ENCODE measurements at regions not wholly inside any gene's neighbourhood (a gene's known extent, or its start where the extent isn't known, plus 50 kb on each side); places are given as distances from the start of the nearest gene placed in this dataset.

DNA sequence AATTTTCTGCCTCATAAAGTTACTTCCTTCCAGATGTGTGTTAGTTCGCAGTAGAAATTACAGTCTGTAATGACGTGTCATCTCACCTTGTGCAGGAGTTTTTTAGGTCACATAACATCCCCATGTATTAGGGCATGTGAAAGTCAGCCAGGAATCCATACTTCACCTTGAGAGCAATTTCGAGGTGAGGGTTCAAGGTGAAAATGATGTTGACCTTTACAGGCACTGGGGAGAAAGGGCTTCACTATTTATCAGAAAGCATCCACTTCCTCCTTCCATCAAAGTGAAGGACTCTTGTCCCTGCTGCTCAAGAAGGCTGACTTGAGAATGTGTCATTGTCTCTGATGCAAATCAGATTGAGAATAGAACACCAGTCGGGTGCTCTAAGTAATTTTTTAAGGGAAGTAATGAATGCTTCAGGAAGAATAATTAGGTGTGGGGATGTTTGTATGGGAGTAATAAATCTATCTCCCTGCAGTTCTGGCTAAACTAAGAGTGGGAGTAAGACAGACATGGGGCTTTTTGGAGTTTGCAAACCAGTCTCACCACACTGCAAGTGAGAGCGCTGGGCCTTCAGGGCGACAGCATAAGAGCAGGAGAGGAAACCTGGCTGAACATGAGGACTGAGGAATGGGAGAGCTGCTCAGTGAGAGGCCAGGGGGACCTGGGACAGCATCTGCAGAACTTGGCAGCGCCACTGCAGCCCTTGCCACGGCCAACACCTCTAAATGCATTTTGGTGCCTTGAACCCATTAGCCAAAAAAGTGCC is 85.9 kb upstream of the IL12A start:
- no peak for DNase-seq (ENCODE audit: low read depth in 4 of 4, low spot score in 2 of 4)

DNA sequence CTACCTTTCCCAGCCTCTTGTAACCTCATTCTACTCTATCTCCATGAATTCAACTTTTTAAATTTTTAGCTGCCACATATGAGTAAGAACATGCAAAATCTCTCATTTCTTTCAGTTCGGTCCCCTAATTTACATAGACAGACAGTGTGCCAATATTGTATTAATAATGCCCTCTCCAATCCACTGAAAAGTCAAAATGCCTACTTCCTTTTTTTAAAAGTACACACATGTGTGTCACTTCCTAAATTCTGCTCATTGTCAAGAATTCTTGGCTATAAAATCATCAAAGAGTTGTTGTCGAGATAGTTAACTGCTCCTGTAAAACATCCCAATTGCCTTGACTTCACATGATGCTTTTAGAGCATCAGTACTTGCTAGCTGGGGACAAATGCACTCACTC is 84.2 kb upstream of the IL12A start:
- DNase-seq (ENCODE audit: low read depth in 4 of 4, low spot score in 2 of 4): no peak

DNA sequence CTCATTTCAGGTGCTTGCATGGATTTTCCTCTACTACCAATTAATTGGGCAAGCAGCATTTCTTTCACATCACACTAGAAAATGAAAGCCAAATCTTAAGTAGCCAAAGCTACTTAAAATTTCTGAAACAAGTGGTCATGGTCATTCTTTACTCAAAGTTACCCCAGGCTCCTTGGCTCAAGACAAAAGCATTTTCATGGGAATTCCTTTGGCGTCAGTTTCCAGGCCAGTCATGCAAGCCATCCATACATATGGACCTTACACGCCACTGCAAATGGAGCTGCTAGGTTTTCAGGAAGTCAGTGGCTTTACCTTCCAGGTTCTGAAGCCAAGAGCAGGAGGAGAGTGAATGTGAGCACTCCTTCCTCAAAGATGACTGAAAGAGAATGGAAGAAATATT is 83.7 kb upstream of the IL12A start:
- no peak for DNase-seq (ENCODE audit: low read depth in 4 of 4, low spot score in 2 of 4)

DNA sequence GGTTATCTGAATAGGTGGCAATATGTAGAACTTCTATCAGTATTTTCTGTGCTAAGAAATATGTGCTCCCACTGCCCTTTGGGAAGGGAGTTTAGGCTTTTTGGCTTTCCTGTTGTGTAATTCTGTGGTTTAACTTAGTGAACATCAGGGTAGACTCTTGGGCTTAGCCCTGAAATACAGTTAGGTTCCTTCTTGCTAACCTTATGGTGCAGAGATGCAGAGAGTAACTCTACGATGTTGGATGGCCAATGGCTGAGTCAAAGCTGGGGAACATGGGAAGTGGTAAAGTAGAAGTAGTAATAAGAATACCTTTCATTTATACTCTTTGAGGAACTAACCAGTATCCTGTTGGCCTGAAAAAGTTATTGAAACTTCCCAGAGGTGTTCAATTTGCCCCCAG is 80.8 kb upstream of the IL12A start:
- DNase-seq (ENCODE audit: low read depth in 4 of 4, low spot score in 2 of 4): no peak

DNA sequence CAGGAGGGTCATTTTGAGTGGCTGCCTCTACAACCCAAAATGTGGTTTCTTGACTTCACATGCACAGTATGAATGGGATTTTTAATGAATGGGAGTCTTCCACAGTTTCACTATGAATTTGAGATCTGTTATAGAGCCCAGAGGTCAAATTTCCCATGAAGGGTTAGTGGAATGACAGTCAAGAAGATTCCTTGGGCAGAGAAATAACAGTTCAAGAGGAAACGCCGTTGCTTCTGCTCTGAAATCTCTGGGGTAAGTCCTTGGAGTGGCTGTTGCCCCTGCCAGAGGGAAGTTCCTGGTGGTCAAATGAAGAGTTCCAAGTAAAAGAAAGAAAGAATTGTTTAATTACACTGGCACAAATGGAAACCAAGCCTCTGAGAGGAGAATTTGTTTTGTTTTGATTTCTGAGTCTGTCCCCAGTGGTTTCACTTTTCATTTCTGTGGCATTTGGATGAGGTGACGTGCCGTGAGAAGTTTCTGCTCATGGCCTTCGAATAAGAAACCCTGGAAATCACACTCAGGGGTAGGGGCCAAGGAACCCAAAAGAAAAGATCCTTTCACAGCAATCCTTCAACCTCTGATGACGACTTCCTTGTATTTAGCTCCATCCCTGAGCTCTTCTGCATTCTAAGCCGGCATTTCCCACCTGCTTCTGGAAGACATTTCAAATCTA is 77.5 kb upstream of the IL12A start:
- DNase-seq (ENCODE audit: low read depth in 4 of 4, low spot score in 2 of 4): no peak

DNA sequence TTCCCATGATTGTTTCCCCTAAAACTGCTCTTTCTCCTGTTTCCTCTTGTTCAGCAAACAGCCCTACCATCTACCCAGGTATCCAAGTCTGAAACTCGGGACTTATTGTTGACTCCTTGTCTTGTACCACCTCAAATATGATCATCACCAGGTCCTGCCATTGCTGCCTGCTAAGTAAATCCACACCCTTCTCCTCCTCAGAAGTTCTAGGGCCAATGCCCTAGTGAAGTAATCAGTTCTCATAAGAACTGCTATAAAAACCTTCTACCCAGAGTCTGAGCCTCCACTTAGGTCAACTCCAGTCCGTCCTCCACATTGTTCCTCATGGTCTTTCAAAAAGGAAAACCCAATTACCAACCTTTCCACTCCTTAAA is 77.0 kb upstream of the IL12A start:
- no peak for DNase-seq (ENCODE audit: low read depth in 4 of 4, low spot score in 2 of 4)

DNA sequence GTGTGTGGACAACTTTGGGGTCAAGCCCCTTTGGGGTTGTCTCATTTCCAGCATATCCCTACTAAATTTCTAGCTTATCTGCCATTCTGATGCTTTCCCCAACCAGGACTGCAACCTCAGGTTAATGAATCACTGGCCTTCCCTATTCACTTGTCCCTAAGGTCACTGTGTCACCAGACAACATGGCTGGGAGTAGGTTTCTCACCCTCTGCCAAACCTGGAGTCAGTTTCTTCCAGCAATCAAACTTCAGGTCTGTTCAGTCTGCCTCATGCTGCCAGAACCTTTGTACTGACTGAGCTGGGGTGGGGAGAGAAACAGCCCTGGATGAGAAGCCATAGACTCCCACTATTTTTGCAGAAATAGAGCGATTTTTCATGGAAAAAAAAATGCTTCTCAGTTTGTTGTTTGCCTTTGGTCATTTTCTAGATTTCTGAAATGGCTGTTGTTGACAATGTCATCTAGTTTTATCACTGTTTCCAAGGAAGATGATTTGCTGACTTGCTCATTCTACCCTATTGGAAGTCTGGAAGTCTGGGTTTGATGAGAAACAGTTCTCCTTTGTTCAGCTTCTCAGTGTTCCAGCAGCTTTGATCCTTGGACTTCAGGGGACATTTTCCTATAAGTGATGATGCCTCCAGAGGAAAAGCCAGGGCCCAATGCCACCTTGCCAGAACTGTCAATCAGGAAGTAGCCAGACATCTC is 74.8 kb upstream of the IL12A start:
- DNase-seq (ENCODE audit: low read depth in 4 of 4, low spot score in 2 of 4): no peak

DNA sequence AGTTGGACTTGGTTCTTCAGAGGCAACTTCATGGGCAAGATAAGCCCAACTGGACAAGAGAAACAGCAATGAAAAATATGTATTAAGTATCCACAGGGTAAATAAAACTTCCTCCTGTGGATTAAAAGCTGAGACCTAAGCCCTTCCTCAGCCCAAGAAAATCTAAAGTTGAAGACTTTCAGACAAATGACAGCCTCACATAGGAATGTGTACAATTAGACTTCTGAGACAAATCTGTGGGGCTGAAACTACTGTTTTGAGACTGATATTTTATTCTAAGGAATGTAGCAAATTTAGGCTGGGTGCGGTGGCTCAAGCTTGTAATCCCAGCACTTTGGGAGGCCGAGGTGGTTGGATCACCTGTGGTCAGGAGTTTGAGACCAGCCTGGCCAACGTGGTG is 74.2 kb upstream of the IL12A start:
- DNase-seq (ENCODE audit: low read depth in 4 of 4, low spot score in 2 of 4): no peak

DNA sequence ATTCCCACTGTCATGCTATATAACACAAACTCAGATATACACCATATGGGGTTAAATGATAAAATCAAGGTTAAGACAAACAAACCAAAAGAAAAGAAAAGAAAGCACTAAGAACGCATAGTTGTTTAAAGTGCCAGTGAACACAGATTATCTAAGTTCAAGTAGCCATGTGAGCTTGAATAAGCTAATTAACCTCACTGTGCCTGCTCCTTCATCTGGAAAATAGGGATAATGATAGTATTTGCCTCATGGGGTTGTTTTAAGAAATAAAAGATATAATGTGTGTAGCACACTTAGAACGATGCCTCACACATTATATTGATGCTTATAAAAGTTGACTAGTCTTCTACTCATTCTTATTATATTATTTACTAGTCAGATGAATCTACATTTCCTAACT is 72.6 kb upstream of the IL12A start:
- DNase-seq (ENCODE audit: low read depth in 4 of 4, low spot score in 2 of 4): no peak

DNA sequence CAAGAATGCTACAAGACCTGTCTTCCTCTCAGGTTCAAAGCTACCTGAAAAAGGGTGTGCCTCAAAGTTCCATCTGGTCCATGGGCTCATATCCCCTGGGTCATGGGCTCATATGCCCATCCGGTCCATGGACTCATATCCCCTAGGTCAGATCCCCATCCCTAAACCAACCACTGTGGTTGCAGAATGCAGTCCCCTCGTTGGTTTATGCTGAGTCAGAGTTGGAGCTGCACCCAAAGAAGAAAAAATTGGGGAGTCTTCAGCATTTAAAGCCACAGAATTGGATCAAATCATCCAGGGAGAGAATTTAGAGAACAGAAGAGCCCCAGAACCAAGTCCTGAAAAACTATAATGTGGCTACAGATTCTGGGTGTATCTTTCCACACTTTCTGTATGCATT is 71.5 kb upstream of the IL12A start:
- DNase-seq (ENCODE audit: low read depth in 4 of 4, low spot score in 2 of 4): no peak

DNA sequence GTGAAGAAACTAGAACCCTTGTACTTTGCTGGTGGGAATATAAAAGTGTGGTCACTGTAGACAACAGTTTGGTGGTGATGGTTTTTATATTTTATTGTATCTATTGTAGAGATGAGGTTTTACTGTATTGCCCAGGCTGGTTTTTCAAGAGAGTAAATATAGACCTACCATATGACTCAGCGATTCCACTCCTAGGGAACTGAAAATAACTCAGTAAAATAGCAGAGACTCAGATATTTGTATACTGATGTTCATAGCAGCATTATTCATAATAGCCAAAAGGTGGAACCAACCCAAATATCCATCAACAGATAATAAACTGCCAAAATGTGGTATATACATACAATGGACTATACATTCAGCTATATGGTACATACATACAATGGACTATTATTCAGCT is 68.8 kb upstream of the IL12A start:
- no peak for DNase-seq (ENCODE audit: low read depth in 4 of 4, low spot score in 2 of 4)

DNA sequence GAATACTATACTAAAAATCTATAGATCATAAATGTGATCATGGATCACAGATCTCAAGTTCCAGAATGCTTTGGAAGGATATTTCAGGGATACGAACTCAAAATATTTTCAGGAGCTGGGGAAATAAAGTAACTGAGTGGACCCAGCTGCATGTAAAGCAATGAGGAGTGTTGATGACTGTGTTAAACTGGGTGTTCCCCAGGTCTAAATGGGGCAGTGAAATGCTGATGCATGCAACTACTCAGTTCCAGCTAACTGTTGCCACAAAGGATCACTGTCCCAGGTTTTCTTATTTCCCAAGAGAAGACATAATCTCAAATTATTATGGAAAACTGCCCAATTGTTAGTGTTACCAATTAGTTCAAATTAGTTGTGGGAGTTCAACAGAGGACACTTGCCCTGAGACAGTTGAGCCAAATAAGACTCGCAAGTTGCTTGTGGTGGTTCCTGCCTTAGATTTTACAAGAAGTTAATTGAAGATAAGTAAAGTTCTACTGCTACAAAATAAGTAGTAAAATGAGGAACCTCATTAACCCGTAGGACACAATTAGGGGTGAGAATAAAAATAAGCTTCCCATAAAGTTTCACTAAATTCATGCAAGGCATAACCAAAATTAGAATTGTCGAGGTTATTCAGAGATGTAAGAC is 66.3 kb upstream of the IL12A start:
- DNase-seq (ENCODE audit: low read depth in 4 of 4, low spot score in 2 of 4): no peak

DNA sequence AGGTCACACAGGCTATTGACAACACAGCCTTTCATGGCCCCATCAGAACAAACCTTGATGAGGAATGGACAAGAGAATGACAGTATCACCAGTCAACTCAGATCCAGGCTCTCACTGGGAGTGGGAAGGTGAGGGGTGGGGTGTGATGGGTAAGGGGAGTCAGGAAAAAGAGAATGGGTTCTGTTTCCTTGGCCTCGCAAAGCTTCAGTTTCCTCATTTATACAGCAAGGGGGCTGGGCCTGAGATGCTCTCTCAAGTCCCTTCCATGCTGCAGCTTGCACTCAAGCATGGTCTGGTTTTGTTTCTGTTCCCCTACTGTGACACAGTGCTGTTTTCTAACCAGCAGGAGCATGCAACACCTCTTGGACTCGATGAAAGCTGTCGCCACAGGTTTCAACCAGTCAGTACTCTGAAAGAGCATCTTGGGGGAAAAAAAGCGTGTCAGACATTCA is 65.7 kb upstream of the IL12A start:
- no peak for DNase-seq (ENCODE audit: low read depth in 4 of 4, low spot score in 2 of 4)

DNA sequence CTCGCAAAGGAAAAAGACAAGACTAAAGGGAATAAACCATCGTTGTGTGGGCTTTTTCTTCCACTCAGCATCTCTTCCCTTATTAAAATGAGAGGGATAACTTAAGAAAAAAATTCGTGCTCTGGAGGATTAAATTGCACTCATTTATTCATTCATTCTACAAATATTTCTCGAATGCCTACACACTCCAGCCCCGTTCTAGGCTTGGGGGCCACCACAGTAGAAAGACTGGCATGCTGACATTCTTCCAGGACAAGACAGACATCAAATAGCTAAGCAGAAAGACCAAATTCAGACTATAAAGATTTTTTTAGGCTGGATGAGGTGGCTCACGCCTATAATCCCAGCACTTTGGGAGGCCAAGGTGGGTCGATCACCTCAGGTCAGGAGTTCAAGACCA is 65.3 kb upstream of the IL12A start:
- no peak for DNase-seq (ENCODE audit: low read depth in 4 of 4, low spot score in 2 of 4)

DNA sequence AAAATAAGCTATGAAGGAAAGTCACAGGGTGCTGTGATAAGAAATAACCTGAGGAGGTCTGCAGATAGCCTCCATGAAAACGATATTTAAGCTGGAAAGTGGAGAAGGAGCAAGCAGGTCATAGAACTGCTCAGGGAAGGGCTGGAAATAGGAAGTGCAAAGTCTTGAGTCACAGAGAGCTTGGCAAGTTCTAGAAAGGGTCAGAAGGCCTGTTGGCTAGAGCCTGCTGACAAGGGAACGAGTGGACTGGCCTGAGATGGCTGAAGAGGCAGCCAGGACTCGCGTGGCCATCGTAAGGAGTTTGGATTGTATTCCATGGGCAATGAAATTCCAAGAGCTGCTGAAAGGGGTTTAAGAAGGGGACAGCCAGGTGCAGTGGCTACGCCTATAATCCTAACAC is 64.7 kb upstream of the IL12A start:
- no peak for DNase-seq (ENCODE audit: low read depth in 4 of 4, low spot score in 2 of 4)

DNA sequence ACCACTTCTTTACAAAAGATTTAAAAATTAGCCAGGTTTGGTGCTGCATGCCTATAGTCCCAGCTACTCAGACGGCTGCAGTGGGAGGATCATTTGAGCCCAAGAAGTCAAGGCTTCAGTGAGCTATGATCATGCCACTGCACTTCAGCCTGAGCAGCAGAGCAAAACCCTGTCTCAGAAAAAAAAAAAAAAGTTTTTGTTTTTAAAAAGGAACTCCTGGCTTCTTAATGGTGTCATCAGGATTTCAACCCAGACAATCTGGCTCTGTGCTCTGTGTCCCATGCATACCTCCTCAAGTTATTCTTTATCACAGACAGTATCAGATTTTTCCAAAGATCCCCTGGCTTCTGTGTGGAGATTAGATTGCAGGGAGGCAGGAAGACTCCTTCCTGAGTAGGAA is 64.2 kb upstream of the IL12A start:
- no peak for DNase-seq (ENCODE audit: low read depth in 4 of 4, low spot score in 2 of 4)

DNA sequence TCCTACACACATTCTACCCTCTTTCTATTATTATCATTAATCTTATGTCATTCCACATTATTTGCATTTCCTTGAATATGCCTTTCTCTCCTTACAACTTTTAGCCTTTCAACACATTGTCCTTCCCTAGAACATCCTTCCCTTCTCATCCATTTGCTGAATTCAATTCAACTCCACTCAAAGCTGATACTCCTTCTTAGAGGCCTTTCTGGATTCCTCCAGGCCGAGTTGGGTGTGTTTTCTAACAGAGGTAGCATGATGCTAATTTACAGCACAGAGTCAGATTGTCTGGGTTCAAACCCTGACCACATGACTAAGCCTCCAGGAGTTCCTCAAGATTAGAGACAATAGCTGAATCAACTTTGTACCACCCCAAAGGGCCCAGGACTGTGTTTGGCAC is 63.4 kb upstream of the IL12A start:
- no peak for DNase-seq (ENCODE audit: low read depth in 4 of 4, low spot score in 2 of 4)

DNA sequence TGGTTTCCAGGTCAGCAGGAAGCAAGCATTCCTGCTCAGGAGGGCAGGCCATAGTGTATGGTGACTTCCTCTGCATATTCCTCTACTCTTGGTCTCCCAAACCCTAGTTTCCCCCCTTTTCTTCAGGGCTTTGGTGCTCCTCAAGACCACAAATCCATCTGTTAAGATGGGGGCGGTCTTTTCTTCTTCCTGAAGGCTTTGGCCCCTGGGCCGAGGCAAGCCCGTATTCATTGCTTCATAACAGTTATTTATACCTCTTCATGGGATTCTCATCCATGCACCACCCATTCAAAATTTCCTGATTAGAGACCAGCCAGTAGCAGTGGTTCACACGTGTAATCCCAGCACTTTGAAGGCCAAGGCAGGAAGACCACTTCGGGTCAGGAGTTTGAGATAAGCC is 62.1 kb upstream of the IL12A start:
- no peak for DNase-seq (ENCODE audit: low read depth in 4 of 4, low spot score in 2 of 4)

DNA sequence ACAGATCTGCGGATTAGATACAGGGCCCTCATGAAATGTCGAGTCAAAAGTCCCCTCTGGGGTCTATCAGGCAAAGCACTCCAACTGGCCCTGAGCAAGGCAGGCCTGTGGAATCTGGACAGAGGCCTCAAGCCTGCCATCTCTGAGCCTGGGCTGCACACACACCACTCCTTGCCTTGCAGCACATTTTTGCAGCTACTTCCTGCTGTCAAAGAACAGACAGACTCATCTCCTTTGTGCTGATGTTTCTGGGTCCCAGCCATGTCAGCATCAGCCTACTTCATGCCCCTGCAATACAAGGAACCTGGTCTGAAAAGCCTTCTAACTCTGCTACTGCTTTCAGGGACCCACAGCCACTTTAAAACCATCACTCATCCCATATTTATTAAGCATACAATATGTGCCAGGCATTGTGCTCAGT is 60.6 kb upstream of the IL12A start:
- DNase-seq (ENCODE audit: low read depth in 4 of 4, low spot score in 2 of 4): no peak

DNA sequence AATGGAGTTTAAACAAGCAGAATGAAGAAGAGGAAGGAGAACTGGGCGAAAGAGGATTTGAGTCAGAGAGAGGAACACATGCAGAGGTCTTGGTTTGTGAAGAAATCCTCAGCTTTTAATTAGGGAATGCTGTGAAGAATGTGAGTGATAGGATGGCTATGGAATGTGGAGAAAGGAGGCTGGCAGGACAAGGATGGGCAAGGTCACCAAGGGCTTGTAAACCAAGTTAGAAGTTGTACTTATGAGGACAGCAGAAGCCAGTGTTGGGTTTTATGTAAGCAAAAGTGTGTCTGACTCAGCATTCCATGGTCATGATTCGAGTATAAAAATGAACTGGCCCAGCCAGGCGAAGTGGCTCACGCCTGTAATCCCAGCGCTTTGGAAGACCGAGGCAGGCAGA is 60.0 kb upstream of the IL12A start:
- DNase-seq (ENCODE audit: low read depth in 4 of 4, low spot score in 2 of 4): no peak

Data from left renal cortex interstitium (tissue), 4 donors.